K562 (cell line): ENCODE measurements at regions not wholly inside any gene's neighbourhood (a gene's known extent, or its start where the extent isn't known, plus 50 kb on each side); places are given as distances from the start of the nearest gene placed in this dataset.

ENCODE experiments used
- ATAC-seq: fragments of 200-7000 bp; cut with Tn5 transposase; 3 replicates; pipeline ENCODE4 v1.9.1; 2020; ENCODE audit warnings: moderate library complexity
- BruUV-seq: library from RNA; stranded (reverse); fragments of 400-500 nt; replicated peaks from 2 replicates; lab custom pipeline; 2021; lab: Mats Ljungman, UMichigan
- CTCF ChIA-PET: fragments of 300-600 bp; formaldehyde crosslinking; extraction: SDS; loops from one replicate; lab custom pipeline; 2021; ENCODE audit warnings: low intra/inter-chr PET ratio; lab: Yijun Ruan, JAX
- POLR2A ChIA-PET: fragments of 300-600, 350-650 bp; sonication (Branson Sonifier 250); formaldehyde crosslinking; extraction: SDS; loops from one replicate; lab custom pipeline; 2021; ENCODE audit warnings: antibody characterized with exemption, inconsistent platforms; lab: Yijun Ruan, JAX
- DNase-seq, 4 experiments: peaks; one replicate each; pipeline versions ENCODE4 v3.0.0 to v3.0.0-alpha.2; 2011 to 2018; ENCODE audit warnings: low spot score in 3 of 4, mixed read lengths in 3 of 4; ENCODE audit errors: extremely low read depth in 1 of 4
- FAIRE-seq: peaks from 2 replicates; lab custom pipeline; 2011; peaks lifted over from hg19 to GRCh38; lab: Jason Lieb, UNC
- H2AFZ ChIP-seq: 2 replicates; pipeline ENCODE4 v1.6.0; 2011; ENCODE audit warnings: low read depth, low read length, control low read depth, inconsistent platforms
- H3K27ac ChIP-seq: fragments of 200-600 bp; 3 replicates; pipeline ENCODE4 v1.8.0; 2011; ENCODE audit warnings: low read depth, mild to moderate bottlenecking, control low read depth, inconsistent platforms, low read length, moderate library complexity, mixed read lengths; ENCODE audit errors: extremely low read depth
- H3K27me3 ChIP-seq, 2 experiments: fragments of 300-600 bp in 1 of 2; 2 replicates in 1 of 2; 3 replicates in 1 of 2; pipeline versions ENCODE4 v1.6.0 to v1.8.0; 2011; ENCODE audit warnings: inconsistent platforms in 2 of 2, low read length in 2 of 2, mild to moderate bottlenecking in 1 of 2, mixed read lengths in 1 of 2, moderate library complexity in 1 of 2; ENCODE audit not compliant: control insufficient read depth in 2 of 2, insufficient read depth in 2 of 2
- H3K36me3 ChIP-seq: fragments of 300-600 bp; 3 replicates; pipeline ENCODE4 v1.8.0; 2011; ENCODE audit warnings: mild to moderate bottlenecking, low read length, inconsistent platforms; ENCODE audit not compliant: control insufficient read depth, insufficient read depth
- H3K4me1 ChIP-seq, 2 experiments: fragments of 200-600 bp in 1 of 2; replicated peaks in 1 of 2; 2 replicates in 1 of 2; 3 replicates in 1 of 2; pipeline versions ENCODE4 v1.5.1 to v1.8.0; 2011; ENCODE audit warnings: inconsistent platforms in 2 of 2, low read length in 2 of 2, mild to moderate bottlenecking in 1 of 2, mixed read lengths in 1 of 2, moderate library complexity in 1 of 2; ENCODE audit not compliant: control insufficient read depth in 2 of 2, insufficient read depth in 2 of 2
- H3K4me2 ChIP-seq: 2 replicates; pipeline ENCODE4 v1.6.1; 2011; ENCODE audit warnings: low read length, control low read depth, inconsistent platforms, mixed read lengths; ENCODE audit not compliant: insufficient read depth
- H3K4me3 ChIP-seq: fragments of 200-600 bp; sonication (generic), shearing (Covaris generic); 2 replicates; pipeline ENCODE4 v1.5.1; 2016; ENCODE audit warnings: control low read depth, inconsistent platforms
- H3K79me2 ChIP-seq: fragments of 200-600 bp; 3 replicates; pipeline ENCODE4 v1.8.0; 2011; ENCODE audit warnings: low read length, inconsistent platforms; ENCODE audit not compliant: control insufficient read depth, insufficient read depth
- H3K9ac ChIP-seq, 2 experiments: 2 replicates each; pipeline versions ENCODE4 v1.6.0 to v1.6.1; 2011; ENCODE audit warnings: low read depth in 2 of 2, low read length in 2 of 2, control low read depth in 1 of 2, inconsistent platforms in 1 of 2, mild to moderate bottlenecking in 1 of 2, mixed read lengths in 1 of 2; ENCODE audit not compliant: insufficient read depth in 1 of 2
- H3K9me1 ChIP-seq: one replicate; pipeline ENCODE4 v1.6.0; 2011; ENCODE audit warnings: inconsistent platforms, mild to moderate bottlenecking, low read length, moderate library complexity; ENCODE audit not compliant: control insufficient read depth, insufficient read depth
- H3K9me3 ChIP-seq: replicated peaks from 2 replicates; pipeline ENCODE4 v1.5.1; 2011; ENCODE audit warnings: low read depth, low read length, inconsistent platforms; ENCODE audit not compliant: control insufficient read depth, insufficient read depth
- H4K20me1 ChIP-seq: replicated peaks from 2 replicates; pipeline ENCODE4 v1.6.1; 2011; ENCODE audit warnings: low read length, inconsistent platforms, mixed read lengths; ENCODE audit not compliant: control insufficient read depth, insufficient read depth
- DIDO1 ChIP-seq: fragments of 450-650 bp; IDR thresholded peaks from 2 replicates; pipeline ENCODE4 v1.6.1; 2016; ENCODE audit warnings: low read depth, missing biosample characterization, missing genetic modification characterization
- PHF21A ChIP-seq: fragments of 450-650 bp; IDR thresholded peaks from 2 replicates; pipeline ENCODE4 v1.6.1; 2017; ENCODE audit warnings: low read depth, borderline replicate concordance
- RBFOX2 ChIP-seq: fragments of 200-400 bp; formaldehyde crosslinking; IDR thresholded peaks from 2 replicates; pipeline ENCODE4 v1.6.1; 2017; ENCODE audit warnings: low read depth, mild to moderate bottlenecking, low read length, moderate library complexity
- RBM15 ChIP-seq: fragments of 200-400 bp; formaldehyde crosslinking; IDR thresholded peaks from 2 replicates; pipeline ENCODE4 v1.6.1; 2018; ENCODE audit warnings: mild to moderate bottlenecking, low read length, moderate library complexity; ENCODE audit not compliant: insufficient read depth
- SIRT6 ChIP-seq: IDR thresholded peaks from one replicate; pipeline ENCODE4 v1.6.1; 2012; ENCODE audit warnings: low read depth, mild to moderate bottlenecking, control low read depth, inconsistent platforms, low read length, moderate library complexity
- SRSF3 ChIP-seq: fragments of 200-400 bp; formaldehyde crosslinking; IDR thresholded peaks from 2 replicates; pipeline ENCODE4 v1.6.1; 2016; ENCODE audit warnings: mild to moderate bottlenecking, low read length, moderate library complexity; ENCODE audit not compliant: insufficient read depth
- SRSF7 ChIP-seq: fragments of 200-400 bp; formaldehyde crosslinking; optimal IDR thresholded peaks from 2 replicates; pipeline ENCODE3; 2017; ENCODE audit warnings: mild to moderate bottlenecking, low read depth, low read length
- TAF15 ChIP-seq: fragments of 200-400 bp; formaldehyde crosslinking; IDR thresholded peaks from 2 replicates; pipeline ENCODE4 v1.6.1; 2017; ENCODE audit warnings: mild to moderate bottlenecking, low read depth, low read length, moderate library complexity
- ZFP1 ChIP-seq: fragments of 450-650 bp; formaldehyde crosslinking; IDR thresholded peaks from 2 replicates; pipeline ENCODE4 v1.4.0; 2020; ENCODE audit warnings: mild to moderate bottlenecking, mixed read lengths
- ZNF77 ChIP-seq: fragments of 250-450 bp; sonication (Bioruptor Pico); IDR thresholded peaks from 2 replicates; pipeline ENCODE4 v1.5.0; 2020
- WGBS: fragments of 100-300 bp; shearing (Covaris generic); methylation state at CpG from one replicate; pipeline ENCODE4 v1.1.6; 2016; ENCODE audit warnings: low coverage, mixed read lengths; ENCODE audit not compliant: insufficient coverage; ENCODE audit errors: missing lambda C conversion rate; 5-methylcytosine and 5-hydroxymethylcytosine counted together
- in situ Hi-C: fragments of 300-500 bp; cut with MboI; formaldehyde crosslinking; loops from 4 replicates; pipeline ENCODE4 v1.15.0; 2018; ENCODE audit warnings: inconsistent platforms, mixed read lengths
- intact Hi-C: fragments of 100-400 bp; cut with micrococcal nuclease; formaldehyde crosslinking; loops from 2 replicates; pipeline ENCODE4 v1.14.2; 2022
- TF ChIP-seq, protein P1 (sequence below): fragments of 250-450 bp; sonication (Bioruptor Pico); IDR thresholded peaks from 2 replicates; pipeline ENCODE4 v1.4.0; 2020
- TF ChIP-seq, protein P2 (sequence below): fragments of 450-650 bp; IDR thresholded peaks from 2 replicates; pipeline ENCODE4 v1.6.1; 2018; ENCODE audit not compliant: partially characterized antibody

DNA sequence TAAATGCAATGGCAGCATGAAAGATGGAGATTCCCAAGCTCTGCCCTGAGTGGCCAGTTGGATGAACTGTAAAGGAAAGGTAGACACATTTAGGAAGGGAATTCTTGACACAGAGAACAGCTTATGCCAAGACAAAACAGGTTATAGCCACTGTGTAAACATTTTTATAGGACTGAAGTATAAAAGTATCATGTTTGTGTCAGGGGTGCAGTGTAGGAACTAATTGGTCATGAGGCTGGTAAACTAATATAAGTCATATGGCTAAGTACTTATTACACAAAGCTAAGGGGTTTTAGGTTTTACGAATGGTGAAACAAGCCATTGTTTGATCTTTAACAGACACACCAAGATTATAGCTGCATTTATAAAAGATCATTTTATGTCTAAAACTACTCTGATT lies 207.7 kb upstream of the SLC16A7 start:
- ChIA-PET POLR2A (no interaction called here), CTCF (no interaction called here)
- Histone ChIP-seq H4K20me1 (no peaks in the 10 kb centered on the region), H3K9ac (no peak overlapping the region), H3K79me2 (no peaks in the 10 kb centered on the region), H2AFZ (no peak overlapping the region), H3K4me2 (no peak overlapping the region)
- FAIRE-seq, result no peak
- BruUV-seq, result no TSS peak
- in situ Hi-C loops, result no loop called here
- no peak for TF ChIP-seq DIDO1
- no peak for TF ChIP-seq ZNF77 (CRISPR knock-in tag)
- TF ChIP-seq, protein P1, sequence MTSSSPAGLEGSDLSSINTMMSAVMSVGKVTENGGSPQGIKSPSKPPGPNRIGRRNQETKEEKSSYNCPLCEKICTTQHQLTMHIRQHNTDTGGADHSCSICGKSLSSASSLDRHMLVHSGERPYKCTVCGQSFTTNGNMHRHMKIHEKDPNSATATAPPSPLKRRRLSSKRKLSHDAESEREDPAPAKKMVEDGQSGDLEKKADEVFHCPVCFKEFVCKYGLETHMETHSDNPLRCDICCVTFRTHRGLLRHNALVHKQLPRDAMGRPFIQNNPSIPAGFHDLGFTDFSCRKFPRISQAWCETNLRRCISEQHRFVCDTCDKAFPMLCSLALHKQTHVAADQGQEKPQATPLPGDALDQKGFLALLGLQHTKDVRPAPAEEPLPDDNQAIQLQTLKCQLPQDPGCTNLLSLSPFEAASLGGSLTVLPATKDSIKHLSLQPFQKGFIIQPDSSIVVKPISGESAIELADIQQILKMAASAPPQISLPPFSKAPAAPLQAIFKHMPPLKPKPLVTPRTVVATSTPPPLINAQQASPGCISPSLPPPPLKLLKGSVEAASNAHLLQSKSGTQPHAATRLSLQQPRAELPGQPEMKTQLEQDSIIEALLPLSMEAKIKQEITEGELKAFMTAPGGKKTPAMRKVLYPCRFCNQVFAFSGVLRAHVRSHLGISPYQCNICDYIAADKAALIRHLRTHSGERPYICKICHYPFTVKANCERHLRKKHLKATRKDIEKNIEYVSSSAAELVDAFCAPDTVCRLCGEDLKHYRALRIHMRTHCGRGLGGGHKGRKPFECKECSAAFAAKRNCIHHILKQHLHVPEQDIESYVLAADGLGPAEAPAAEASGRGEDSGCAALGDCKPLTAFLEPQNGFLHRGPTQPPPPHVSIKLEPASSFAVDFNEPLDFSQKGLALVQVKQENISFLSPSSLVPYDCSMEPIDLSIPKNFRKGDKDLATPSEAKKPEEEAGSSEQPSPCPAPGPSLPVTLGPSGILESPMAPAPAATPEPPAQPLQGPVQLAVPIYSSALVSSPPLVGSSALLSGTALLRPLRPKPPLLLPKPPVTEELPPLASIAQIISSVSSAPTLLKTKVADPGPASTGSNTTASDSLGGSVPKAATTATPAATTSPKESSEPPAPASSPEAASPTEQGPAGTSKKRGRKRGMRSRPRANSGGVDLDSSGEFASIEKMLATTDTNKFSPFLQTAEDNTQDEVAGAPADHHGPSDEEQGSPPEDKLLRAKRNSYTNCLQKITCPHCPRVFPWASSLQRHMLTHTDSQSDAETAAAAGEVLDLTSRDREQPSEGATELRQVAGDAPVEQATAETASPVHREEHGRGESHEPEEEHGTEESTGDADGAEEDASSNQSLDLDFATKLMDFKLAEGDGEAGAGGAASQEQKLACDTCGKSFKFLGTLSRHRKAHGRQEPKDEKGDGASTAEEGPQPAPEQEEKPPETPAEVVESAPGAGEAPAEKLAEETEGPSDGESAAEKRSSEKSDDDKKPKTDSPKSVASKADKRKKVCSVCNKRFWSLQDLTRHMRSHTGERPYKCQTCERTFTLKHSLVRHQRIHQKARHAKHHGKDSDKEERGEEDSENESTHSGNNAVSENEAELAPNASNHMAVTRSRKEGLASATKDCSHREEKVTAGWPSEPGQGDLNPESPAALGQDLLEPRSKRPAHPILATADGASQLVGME (CRISPR knock-in tag), result no peak
- TF ChIP-seq ZFP1, result no peak
- TF ChIP-seq SIRT6, result no peak
- no peak for TF ChIP-seq PHF21A
- no peak for TF ChIP-seq SRSF7
- TF ChIP-seq, protein P2, sequence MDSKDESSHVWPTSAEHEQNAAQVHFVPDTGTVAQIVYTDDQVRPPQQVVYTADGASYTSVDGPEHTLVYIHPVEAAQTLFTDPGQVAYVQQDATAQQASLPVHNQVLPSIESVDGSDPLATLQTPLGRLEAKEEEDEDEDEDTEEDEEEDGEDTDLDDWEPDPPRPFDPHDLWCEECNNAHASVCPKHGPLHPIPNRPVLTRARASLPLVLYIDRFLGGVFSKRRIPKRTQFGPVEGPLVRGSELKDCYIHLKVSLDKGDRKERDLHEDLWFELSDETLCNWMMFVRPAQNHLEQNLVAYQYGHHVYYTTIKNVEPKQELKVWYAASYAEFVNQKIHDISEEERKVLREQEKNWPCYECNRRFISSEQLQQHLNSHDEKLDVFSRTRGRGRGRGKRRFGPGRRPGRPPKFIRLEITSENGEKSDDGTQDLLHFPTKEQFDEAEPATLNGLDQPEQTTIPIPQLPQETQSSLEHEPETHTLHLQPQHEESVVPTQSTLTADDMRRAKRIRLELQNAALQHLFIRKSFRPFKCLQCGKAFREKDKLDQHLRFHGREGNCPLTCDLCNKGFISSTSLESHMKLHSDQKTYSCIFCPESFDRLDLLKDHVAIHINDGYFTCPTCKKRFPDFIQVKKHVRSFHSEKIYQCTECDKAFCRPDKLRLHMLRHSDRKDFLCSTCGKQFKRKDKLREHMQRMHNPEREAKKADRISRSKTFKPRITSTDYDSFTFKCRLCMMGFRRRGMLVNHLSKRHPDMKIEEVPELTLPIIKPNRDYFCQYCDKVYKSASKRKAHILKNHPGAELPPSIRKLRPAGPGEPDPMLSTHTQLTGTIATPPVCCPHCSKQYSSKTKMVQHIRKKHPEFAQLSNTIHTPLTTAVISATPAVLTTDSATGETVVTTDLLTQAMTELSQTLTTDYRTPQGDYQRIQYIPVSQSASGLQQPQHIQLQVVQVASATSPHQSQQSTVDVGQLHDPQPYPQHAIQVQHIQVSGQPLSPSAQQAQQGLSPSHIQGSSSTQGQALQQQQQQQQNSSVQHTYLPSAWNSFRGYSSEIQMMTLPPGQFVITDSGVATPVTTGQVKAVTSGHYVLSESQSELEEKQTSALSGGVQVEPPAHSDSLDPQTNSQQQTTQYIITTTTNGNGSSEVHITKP, result no peak
- no peak for TF ChIP-seq TAF15
- no peak for TF ChIP-seq RBFOX2
- TF ChIP-seq SRSF3, result no peak
- no peak for TF ChIP-seq RBM15
- TF ChIP-seq, all 486 proteins: peak for 0
- intact Hi-C loops, result no loop called here
- 0% methylated on average over 1 of the region's 1 CpG for WGBS
- Histone ChIP-seq H3K4me3 (no peak overlapping the region), H3K4me1 (no peaks in the 10 kb centered on the region), H3K9me1 (no peaks in the 10 kb centered on the region), H3K27ac (no peak overlapping the region), H3K9me3 (no peaks in the 10 kb centered on the region), H3K27me3 (no peaks in the 10 kb centered on the region), H3K36me3 (no peaks in the 10 kb centered on the region)
- DNase-seq (no peak), ATAC-seq (no peak)
